HEK293 (cell line): ENCODE measurements at regions not wholly inside any gene's neighbourhood (a gene's known extent, or its start where the extent isn't known, plus 50 kb on each side); places are given as distances from the start of the nearest gene placed in this dataset.

Experiments used
- CTCF ChIA-PET: fragments of 350-600 bp; formaldehyde crosslinking; extraction: SDS; loops from one replicate; lab custom pipeline; 2021; ENCODE audit warnings: antibody characterized with exemption; lab: Yijun Ruan, JAX
- POLR2A ChIA-PET: fragments of 300-600 bp; formaldehyde crosslinking; extraction: SDS; loops from one replicate; lab custom pipeline; 2020; ENCODE audit warnings: antibody characterized with exemption, inconsistent platforms; lab: Yijun Ruan, JAX
- H3K27ac ChIP-seq: fragments of 200-500 bp; sonication (Bioruptor generic); 2 replicates; pipeline ENCODE4 v1.5.1; 2014; ENCODE audit warnings: low read depth, low read length, control low read depth, inconsistent platforms; ENCODE audit errors: extremely low read depth
- H3K36me3 ChIP-seq, 2 experiments: fragments of 200-500 bp in 1 of 2; sonication (Bioruptor generic) in 1 of 2; 1 replicate in 1 of 2; 2 replicates in 1 of 2; pipeline ENCODE4 v1.5.1; 2014 to 2017; ENCODE audit warnings: inconsistent platforms in 2 of 2, low read length in 2 of 2; ENCODE audit not compliant: control insufficient read depth in 2 of 2, insufficient read depth in 1 of 2
- H3K4me1 ChIP-seq: fragments of 200-500 bp; sonication (Bioruptor generic); 2 replicates; pipeline ENCODE4 v1.5.1; 2014; ENCODE audit warnings: mild to moderate bottlenecking, low read length, inconsistent platforms; ENCODE audit not compliant: control insufficient read depth, insufficient read depth
- H3K4me3 ChIP-seq: 2 replicates; pipeline ENCODE4 v1.5.1; 2011; ENCODE audit warnings: low read depth, mild to moderate bottlenecking, control low read depth, low read length, moderate library complexity
- H3K9me3 ChIP-seq: fragments of 200-500 bp; sonication (Bioruptor generic); 2 replicates; pipeline ENCODE4 v1.5.1; 2014; ENCODE audit warnings: low read depth, low read length, inconsistent platforms; ENCODE audit not compliant: control insufficient read depth, insufficient read depth
- HOXA7 ChIP-seq: sonication (generic); formaldehyde crosslinking; IDR thresholded peaks from 2 replicates; pipeline ENCODE4 v1.8.1; 2022; ENCODE audit warnings: missing genetic modification reagents, borderline replicate concordance
- INSM2 ChIP-seq: fragments of 450-650 bp; formaldehyde crosslinking; IDR thresholded peaks from 2 replicates; pipeline ENCODE4 v1.5.1; 2016; ENCODE audit warnings: missing biosample characterization, missing genetic modification characterization
- KLF1 ChIP-seq: fragments of 450-650 bp; formaldehyde crosslinking; IDR thresholded peaks from 2 replicates; pipeline ENCODE4 v1.5.1; 2016; ENCODE audit warnings: missing biosample characterization, missing genetic modification characterization
- YY2 ChIP-seq: fragments of 450-650 bp; formaldehyde crosslinking; IDR thresholded peaks from 2 replicates; pipeline ENCODE4 v1.5.1; 2016; ENCODE audit warnings: missing biosample characterization, missing genetic modification characterization
- ZBTB49 ChIP-seq: fragments of 450-650 bp; formaldehyde crosslinking; IDR thresholded peaks from 2 replicates; pipeline ENCODE4 v1.5.1; 2016; ENCODE audit warnings: missing biosample characterization, missing genetic modification characterization, low read depth
- ZBTB6 ChIP-seq: fragments of 450-650 bp; formaldehyde crosslinking; IDR thresholded peaks from 2 replicates; pipeline ENCODE4 v1.5.1; 2017; ENCODE audit warnings: missing biosample characterization, missing genetic modification characterization
- ZNF10 ChIP-seq: fragments of 450-650 bp; formaldehyde crosslinking; IDR thresholded peaks from 2 replicates; pipeline ENCODE4 v1.5.1; 2017; ENCODE audit warnings: missing biosample characterization, missing genetic modification characterization
- ZNF19 ChIP-seq: fragments of 450-650 bp; formaldehyde crosslinking; IDR thresholded peaks from 2 replicates; pipeline ENCODE4; 2016; ENCODE audit warnings: missing biosample characterization, missing genetic modification characterization, low read depth
- ZNF350 ChIP-seq: fragments of 450-650 bp; formaldehyde crosslinking; IDR thresholded peaks from 2 replicates; pipeline ENCODE4 v1.5.0; 2017; ENCODE audit warnings: missing biosample characterization, mild to moderate bottlenecking, missing genetic modification characterization
- ZNF362 ChIP-seq: fragments of 450-650 bp; formaldehyde crosslinking; IDR thresholded peaks from 2 replicates; pipeline ENCODE4 v1.5.1; 2016; ENCODE audit warnings: missing biosample characterization, missing genetic modification characterization
- ZNF391 ChIP-seq: fragments of 450-650 bp; formaldehyde crosslinking; IDR thresholded peaks from 2 replicates; pipeline ENCODE4 v1.5.1; 2016; ENCODE audit warnings: low read depth, missing biosample characterization, missing genetic modification characterization, borderline replicate concordance
- ZNF449 ChIP-seq: fragments of 450-650 bp; formaldehyde crosslinking; IDR thresholded peaks from 2 replicates; pipeline ENCODE4 v1.5.1; 2017; ENCODE audit warnings: missing biosample characterization, mild to moderate bottlenecking, missing genetic modification characterization, moderate library complexity
- ZNF513 ChIP-seq: fragments of 450-650 bp; IDR thresholded peaks from 2 replicates; pipeline ENCODE4 v1.5.1; 2018; ENCODE audit warnings: missing biosample characterization, missing genetic modification characterization
- ZNF521 ChIP-seq: fragments of 450-650 bp; formaldehyde crosslinking; IDR thresholded peaks from 2 replicates; pipeline ENCODE4 v1.5.1; 2017; ENCODE audit warnings: missing biosample characterization, mild to moderate bottlenecking, missing genetic modification characterization
- ZNF621 ChIP-seq: fragments of 450-650 bp; formaldehyde crosslinking; IDR thresholded peaks from 2 replicates; pipeline ENCODE4 v1.5.1; 2017; ENCODE audit warnings: missing biosample characterization, missing genetic modification characterization
- ZNF624 ChIP-seq: fragments of 450-650 bp; formaldehyde crosslinking; IDR thresholded peaks from 2 replicates; pipeline ENCODE4 v1.5.1; 2017; ENCODE audit warnings: missing biosample characterization, missing genetic modification characterization
- ZNF654 ChIP-seq: fragments of 450-650 bp; formaldehyde crosslinking; IDR thresholded peaks from 2 replicates; pipeline ENCODE4 v1.5.1; 2016; ENCODE audit warnings: low read depth, missing biosample characterization, missing genetic modification characterization
- ZNF692 ChIP-seq: fragments of 450-650 bp; formaldehyde crosslinking; IDR thresholded peaks from 2 replicates; pipeline ENCODE4 v1.5.1; 2016; ENCODE audit warnings: missing biosample characterization, missing genetic modification characterization
- ZNF777 ChIP-seq: fragments of 450-650 bp; formaldehyde crosslinking; IDR thresholded peaks from 2 replicates; pipeline ENCODE4 v1.5.1; 2017; ENCODE audit warnings: missing biosample characterization, missing genetic modification characterization, borderline replicate concordance
- ZNF830 ChIP-seq: fragments of 450-650 bp; IDR thresholded peaks from 2 replicates; pipeline ENCODE4 v1.5.0; 2018; ENCODE audit warnings: missing biosample characterization, missing genetic modification characterization, low read depth, mild to moderate bottlenecking, moderate library complexity
- ZNF843 ChIP-seq: fragments of 450-650 bp; formaldehyde crosslinking; IDR thresholded peaks from 2 replicates; pipeline ENCODE4 v1.5.1; 2016; ENCODE audit warnings: missing biosample characterization, missing genetic modification characterization

- no peak for TF ChIP-seq ZBTB49
Measured at GRCh38 chr14:39626589-39627576, 194.7 kb upstream of the FBXO33 start (continued).

GRCh38 chr14:39621678-39622077 lies 189.4 kb upstream of the FBXO33 start:
- TF ChIP-seq ZNF513 (tag by site-specific recombination): no peak
- TF ChIP-seq ZNF843 (tag by site-specific recombination): no peak
- TF ChIP-seq ZNF19 (tag by site-specific recombination): no peak
- TF ChIP-seq INSM2: no peak
- no peak for TF ChIP-seq ZNF830 (tag by site-specific recombination)
- no peak for TF ChIP-seq ZBTB6 (tag by site-specific recombination)
- TF ChIP-seq KLF1 (tag by site-specific recombination): no peak
- TF ChIP-seq ZNF449 (tag by site-specific recombination): no peak
- no peak for TF ChIP-seq HOXA7 (CRISPR knock-in tag)
- TF ChIP-seq, all 188 proteins: peak for 0
- Histone ChIP-seq H3K9me3 (no peaks in the 10 kb centered on the region), H3K36me3 (no peaks in the 10 kb centered on the region), H3K4me1 (no peaks in the 10 kb centered on the region), H3K27ac (no peak overlapping the region), H3K4me3 (no peak overlapping the region)
- CTCF ChIA-PET: no interaction called here
- POLR2A ChIA-PET: no interaction called here

GRCh38 chr14:39621223-39621622 lies 189.0 kb upstream of the FBXO33 start:
- Histone ChIP-seq H3K4me1 (no peaks in the 10 kb centered on the region), H3K36me3 (no peaks in the 10 kb centered on the region), H3K9me3 (no peaks in the 10 kb centered on the region), H3K27ac (no peak overlapping the region), H3K4me3 (no peak overlapping the region)
- ChIA-PET POLR2A (no interaction called here), CTCF (no interaction called here)
- TF ChIP-seq ZNF654 (tag by site-specific recombination) (no peak), ZNF362 (tag by site-specific recombination) (no peak), ZNF621 (tag by site-specific recombination) (no peak), ZNF391 (tag by site-specific recombination) (no peak), ZNF521 (no peak), ZNF692 (tag by site-specific recombination) (no peak), ZNF10 (no peak), ZNF624 (tag by site-specific recombination) (no peak), ZNF350 (tag by site-specific recombination) (no peak), ZNF777 (tag by site-specific recombination) (no peak), YY2 (tag by site-specific recombination) (no peak)
